Endothelial cell of umbilical vein (primary cell): ENCODE measurements at regions not wholly inside any gene's neighbourhood (a gene's known extent, or its start where the extent isn't known, plus 50 kb on each side); places are given as distances from the start of the nearest gene placed in this dataset.

Experiments
- EZH2 ChIP-seq: IDR thresholded peaks from 2 replicates; pipeline ENCODE4 v1.6.1; 2012; ENCODE audit warnings: borderline replicate concordance, low read depth, mild to moderate bottlenecking, moderate library complexity, low read length, inconsistent platforms; ENCODE audit not compliant: severe bottlenecking
- FOS ChIP-seq: IDR thresholded peaks from 2 replicates; pipeline ENCODE4 v1.6.1; 2011; ENCODE audit warnings: mild to moderate bottlenecking, low read length, moderate library complexity, borderline replicate concordance; ENCODE audit not compliant: insufficient read depth
- JUN ChIP-seq: IDR thresholded peaks from 2 replicates; pipeline ENCODE4 v1.6.1; 2011; ENCODE audit warnings: borderline replicate concordance, low read depth; ENCODE audit not compliant: insufficient read length, insufficient read depth
- MYC ChIP-seq: IDR thresholded peaks from one replicate; pipeline ENCODE4 v1.6.1; 2011; ENCODE audit warnings: mild to moderate bottlenecking, low read depth, low read length
- POLR2A ChIP-seq: IDR thresholded peaks from 2 replicates; pipeline ENCODE4 v1.6.1; 2012; ENCODE audit warnings: low read depth, mild to moderate bottlenecking, control low read depth, low read length
- POLR2AphosphoS5 ChIP-seq: IDR thresholded peaks from 2 replicates; pipeline ENCODE4 v1.6.1; 2012; ENCODE audit warnings: low read depth, mild to moderate bottlenecking, control low read depth, low read length, moderate library complexity; ENCODE audit not compliant: insufficient read depth
- TF ChIP-seq, protein P1 (sequence below), 2 donors: IDR thresholded peaks; 1 replicate in 1 of 2; 2 replicates in 1 of 2; pipeline ENCODE4 v1.5.1; 2011; ENCODE audit warnings: low read length in 2 of 2, mild to moderate bottlenecking in 2 of 2, moderate library complexity in 2 of 2, control low read depth in 1 of 2, inconsistent platforms in 1 of 2, low read depth in 1 of 2; ENCODE audit not compliant: insufficient read depth in 1 of 2; ENCODE audit errors: extremely low read depth in 1 of 2
- TF ChIP-seq, protein P2 (sequence below): IDR thresholded peaks from 2 replicates; pipeline ENCODE4 v1.6.1; 2011; ENCODE audit not compliant: insufficient read depth, insufficient read length

DNA sequence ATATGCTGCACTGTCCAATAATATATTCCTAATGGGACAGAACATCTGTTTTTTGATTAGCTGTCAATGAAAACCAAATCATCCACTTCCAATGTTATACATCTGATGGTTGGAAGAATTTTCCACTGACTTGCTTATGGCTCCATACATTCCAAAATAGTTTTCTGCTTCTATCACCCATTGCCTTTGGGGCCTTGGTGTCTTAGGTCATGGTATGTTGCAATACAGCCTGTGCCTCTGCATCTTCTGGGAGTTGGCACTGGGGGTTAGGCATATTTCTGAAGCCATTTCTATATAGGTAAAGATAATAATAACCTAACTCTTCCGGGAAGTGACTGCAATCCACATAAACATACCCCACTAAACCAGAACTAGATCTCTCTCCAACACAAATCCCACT is 53.2 kb upstream of the NR3C2 start:
- TF ChIP-seq FOS (no peak), POLR2A (no peak), EZH2 (no peak), POLR2AphosphoS5 (no peak), MYC (no peak), JUN (no peak)
- TF ChIP-seq, protein P1, sequence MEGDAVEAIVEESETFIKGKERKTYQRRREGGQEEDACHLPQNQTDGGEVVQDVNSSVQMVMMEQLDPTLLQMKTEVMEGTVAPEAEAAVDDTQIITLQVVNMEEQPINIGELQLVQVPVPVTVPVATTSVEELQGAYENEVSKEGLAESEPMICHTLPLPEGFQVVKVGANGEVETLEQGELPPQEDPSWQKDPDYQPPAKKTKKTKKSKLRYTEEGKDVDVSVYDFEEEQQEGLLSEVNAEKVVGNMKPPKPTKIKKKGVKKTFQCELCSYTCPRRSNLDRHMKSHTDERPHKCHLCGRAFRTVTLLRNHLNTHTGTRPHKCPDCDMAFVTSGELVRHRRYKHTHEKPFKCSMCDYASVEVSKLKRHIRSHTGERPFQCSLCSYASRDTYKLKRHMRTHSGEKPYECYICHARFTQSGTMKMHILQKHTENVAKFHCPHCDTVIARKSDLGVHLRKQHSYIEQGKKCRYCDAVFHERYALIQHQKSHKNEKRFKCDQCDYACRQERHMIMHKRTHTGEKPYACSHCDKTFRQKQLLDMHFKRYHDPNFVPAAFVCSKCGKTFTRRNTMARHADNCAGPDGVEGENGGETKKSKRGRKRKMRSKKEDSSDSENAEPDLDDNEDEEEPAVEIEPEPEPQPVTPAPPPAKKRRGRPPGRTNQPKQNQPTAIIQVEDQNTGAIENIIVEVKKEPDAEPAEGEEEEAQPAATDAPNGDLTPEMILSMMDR (IDR thresholded peaks at IDR 0.05; ENCODE audit: extremely low read depth in 1 of 2, insufficient read depth in 1 of 2, low read depth in 1 of 2, low read length in 2 of 2): no peak
- TF ChIP-seq, protein P2, sequence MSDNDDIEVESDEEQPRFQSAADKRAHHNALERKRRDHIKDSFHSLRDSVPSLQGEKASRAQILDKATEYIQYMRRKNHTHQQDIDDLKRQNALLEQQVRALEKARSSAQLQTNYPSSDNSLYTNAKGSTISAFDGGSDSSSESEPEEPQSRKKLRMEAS: no peak
